Keratinocyte (primary cell): ENCODE measurements at regions not wholly inside any gene's neighbourhood (a gene's known extent, or its start where the extent isn't known, plus 50 kb on each side); places are given as distances from the start of the nearest gene placed in this dataset.

Experiments
- DNase-seq: peaks from one replicate; pipeline ENCODE4 v3.0.0-alpha.2; 2011; ENCODE audit warnings: low read depth, missing footprints, low spot score
- FAIRE-seq: peaks from 2 replicates; lab custom pipeline; 2011; peaks lifted over from hg19 to GRCh38; lab: Jason Lieb, UNC
- H2AFZ ChIP-seq: 2 replicates; pipeline ENCODE4 v1.6.0; 2012; ENCODE audit warnings: low read length, control low read depth, inconsistent platforms; ENCODE audit not compliant: control insufficient read depth
- H3K27ac ChIP-seq: 2 replicates; pipeline ENCODE4 v1.5.1; 2011; ENCODE audit warnings: low read length; ENCODE audit not compliant: control insufficient read depth, insufficient read depth
- H3K27me3 ChIP-seq: 3 replicates; pipeline ENCODE4 v1.6.0; 2011; ENCODE audit warnings: low read length; ENCODE audit not compliant: control insufficient read depth, insufficient read depth; ENCODE audit errors: extremely low read depth
- H3K36me3 ChIP-seq, 2 experiments: 2 replicates in 1 of 2; 3 replicates in 1 of 2; pipeline ENCODE4 v1.5.1; 2011; ENCODE audit warnings: low read length in 2 of 2, mild to moderate bottlenecking in 1 of 2; ENCODE audit not compliant: control insufficient read depth in 2 of 2, insufficient read depth in 2 of 2; ENCODE audit errors: extremely low read depth in 1 of 2
- H3K4me1 ChIP-seq: 3 replicates; pipeline ENCODE4 v1.5.1; 2011; ENCODE audit warnings: low read length; ENCODE audit not compliant: control insufficient read depth, insufficient read depth; ENCODE audit errors: extremely low read depth
- H3K4me2 ChIP-seq: 3 replicates; pipeline ENCODE4 v1.6.0; 2011; ENCODE audit warnings: low read depth, low read length; ENCODE audit not compliant: control insufficient read depth, insufficient read depth; ENCODE audit errors: extremely low read depth
- H3K4me3 ChIP-seq, 3 experiments: fragments of 200-600 bp in 1 of 3; sonication (generic) in 1 of 3; 2 replicates in 2 of 3; 3 replicates in 1 of 3; pipeline ENCODE4 v1.5.1; 2011 to 2016; ENCODE audit warnings: low read length in 3 of 3, mild to moderate bottlenecking in 3 of 3, control low read depth in 2 of 3, inconsistent platforms in 1 of 3, low read depth in 1 of 3, mixed read lengths in 1 of 3, mixed run types in 1 of 3, moderate library complexity in 1 of 3; ENCODE audit not compliant: control insufficient read depth in 2 of 3, insufficient read depth in 2 of 3; ENCODE audit errors: extremely low read depth in 1 of 3
- H3K79me2 ChIP-seq: 2 replicates; pipeline ENCODE4 v1.6.0; 2012; ENCODE audit warnings: low read length; ENCODE audit not compliant: control insufficient read depth, insufficient read depth
- H3K9ac ChIP-seq: 3 replicates; pipeline ENCODE4 v1.6.0; 2011; ENCODE audit warnings: low read length; ENCODE audit not compliant: control insufficient read depth, insufficient read depth; ENCODE audit errors: extremely low read depth
- H3K9me1 ChIP-seq: 3 replicates; pipeline ENCODE4 v1.6.0; 2011; ENCODE audit warnings: low read length; ENCODE audit not compliant: control insufficient read depth, insufficient read depth; ENCODE audit errors: extremely low read depth
- H3K9me3 ChIP-seq: 2 replicates; pipeline ENCODE4 v1.5.1; 2012; ENCODE audit warnings: low read depth, low read length; ENCODE audit not compliant: control insufficient read depth
- H4K20me1 ChIP-seq: 3 replicates; pipeline ENCODE4 v1.6.0; 2011; ENCODE audit warnings: low read length; ENCODE audit not compliant: control insufficient read depth, insufficient read depth; ENCODE audit errors: extremely low read depth
- EZH2 ChIP-seq: IDR thresholded peaks from one replicate; pipeline ENCODE4 v1.6.1; 2012; ENCODE audit warnings: inconsistent platforms, mild to moderate bottlenecking, low read length, moderate library complexity
- dilution Hi-C: fragments of 300-500 bp; cut with MboI; formaldehyde crosslinking; loops from one replicate; pipeline ENCODE4 v1.7.0; 2020; ENCODE audit warnings: low sequenced_read_pairs; ENCODE audit not compliant: extremely low pct_ligation_motif_present
- TF ChIP-seq, protein P1 (sequence below), 3 experiments: IDR thresholded peaks in 1 of 3; conservative IDR thresholded peaks in 1 of 3; optimal IDR thresholded peaks in 1 of 3; 2 replicates in 2 of 3; 3 replicates in 1 of 3; pipeline versions ENCODE3 to v1.5.1; 2011; ENCODE audit warnings: low read length in 3 of 3, mild to moderate bottlenecking in 3 of 3, moderate library complexity in 2 of 3, control low read depth in 1 of 3, inconsistent platforms in 1 of 3; ENCODE audit not compliant: insufficient read depth in 2 of 3; ENCODE audit errors: extremely low read depth in 1 of 3

DNA sequence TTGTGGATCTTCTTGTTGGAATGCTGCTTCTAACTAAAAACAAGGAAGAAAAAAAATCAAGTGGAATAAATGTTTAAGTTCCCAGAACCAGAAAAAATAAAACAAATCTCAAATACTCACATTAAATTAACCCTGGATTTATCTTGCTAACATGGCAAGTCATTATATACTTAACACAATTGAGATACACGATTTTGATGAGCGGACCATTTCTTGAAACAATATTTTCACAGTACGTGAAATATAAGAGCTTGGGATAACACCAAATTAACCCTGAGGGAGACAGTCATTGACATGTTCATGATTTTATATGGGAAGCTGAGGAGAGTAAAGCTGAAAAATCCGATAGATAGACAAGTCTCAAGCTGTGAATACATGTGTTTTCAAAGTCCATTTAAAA lies 128.6 kb downstream of the PTCSC3 start:
- no peak for DNase-seq
- H3K4me2 ChIP-seq, result no peak overlapping the region
- no peaks in the 10 kb centered on the region for H4K20me1 ChIP-seq
- H3K9me1 ChIP-seq, result no peaks in the 10 kb centered on the region
- dilution Hi-C loops, result no loop called here
- FAIRE-seq, result no peak
- H2AFZ ChIP-seq, result no peak overlapping the region
- H3K27ac ChIP-seq, result no peak overlapping the region
- H3K9ac ChIP-seq, result no peak overlapping the region
- no peaks in the 10 kb centered on the region for H3K4me1 ChIP-seq
- H3K79me2 ChIP-seq, result no peaks in the 10 kb centered on the region
- no peak for TF ChIP-seq EZH2
- TF ChIP-seq, protein P1, sequence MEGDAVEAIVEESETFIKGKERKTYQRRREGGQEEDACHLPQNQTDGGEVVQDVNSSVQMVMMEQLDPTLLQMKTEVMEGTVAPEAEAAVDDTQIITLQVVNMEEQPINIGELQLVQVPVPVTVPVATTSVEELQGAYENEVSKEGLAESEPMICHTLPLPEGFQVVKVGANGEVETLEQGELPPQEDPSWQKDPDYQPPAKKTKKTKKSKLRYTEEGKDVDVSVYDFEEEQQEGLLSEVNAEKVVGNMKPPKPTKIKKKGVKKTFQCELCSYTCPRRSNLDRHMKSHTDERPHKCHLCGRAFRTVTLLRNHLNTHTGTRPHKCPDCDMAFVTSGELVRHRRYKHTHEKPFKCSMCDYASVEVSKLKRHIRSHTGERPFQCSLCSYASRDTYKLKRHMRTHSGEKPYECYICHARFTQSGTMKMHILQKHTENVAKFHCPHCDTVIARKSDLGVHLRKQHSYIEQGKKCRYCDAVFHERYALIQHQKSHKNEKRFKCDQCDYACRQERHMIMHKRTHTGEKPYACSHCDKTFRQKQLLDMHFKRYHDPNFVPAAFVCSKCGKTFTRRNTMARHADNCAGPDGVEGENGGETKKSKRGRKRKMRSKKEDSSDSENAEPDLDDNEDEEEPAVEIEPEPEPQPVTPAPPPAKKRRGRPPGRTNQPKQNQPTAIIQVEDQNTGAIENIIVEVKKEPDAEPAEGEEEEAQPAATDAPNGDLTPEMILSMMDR (optimal IDR thresholded peaks at IDR 0.05 in 1 of 3, IDR thresholded peaks at IDR 0.05 in 1 of 3, conservative IDR thresholded peaks at IDR 0.05 in 1 of 3; ENCODE audit: extremely low read depth in 1 of 3, insufficient read depth in 2 of 3, low read length in 3 of 3), result no peak
- no peaks in the 10 kb centered on the region for H3K27me3 ChIP-seq
- H3K4me3 ChIP-seq, result no peak overlapping the region
- no peaks in the 10 kb centered on the region for H3K9me3 ChIP-seq
- H3K36me3 ChIP-seq, result no peaks in the 10 kb centered on the region

DNA sequence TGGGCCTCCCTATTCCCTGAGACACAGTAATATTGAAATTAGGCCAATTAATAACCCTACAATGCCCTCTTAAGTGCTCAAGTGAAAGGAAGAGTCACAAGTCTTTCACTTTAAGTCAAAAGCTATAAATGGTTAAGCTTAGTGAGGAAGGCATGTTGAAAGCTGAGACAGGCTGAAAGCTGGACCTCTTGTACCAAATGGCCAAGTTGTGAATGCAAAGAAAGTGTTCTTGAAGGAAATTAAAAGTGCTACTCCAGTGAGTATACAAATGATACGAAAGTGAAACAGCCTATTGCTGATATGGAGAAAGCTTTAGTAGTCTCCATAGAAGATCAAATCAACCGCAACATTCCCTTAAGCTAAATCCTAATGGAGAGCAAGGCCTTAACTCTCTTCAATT lies 140.8 kb downstream of the PTCSC3 start:
- no peak for TF ChIP-seq EZH2
- TF ChIP-seq, protein P1 (optimal IDR thresholded peaks at IDR 0.05 in 1 of 3, IDR thresholded peaks at IDR 0.05 in 1 of 3, conservative IDR thresholded peaks at IDR 0.05 in 1 of 3; ENCODE audit: extremely low read depth in 1 of 3, insufficient read depth in 2 of 3, low read length in 3 of 3), result no peak
- dilution Hi-C loops, result no loop called here
- Histone ChIP-seq H4K20me1 (no peaks in the 10 kb centered on the region), H3K9me3 (no peaks in the 10 kb centered on the region), H2AFZ (no peak overlapping the region), H3K9ac (no peak overlapping the region), H3K27me3 (no peaks in the 10 kb centered on the region), H3K9me1 (no peaks in the 10 kb centered on the region), H3K79me2 (no peaks in the 10 kb centered on the region), H3K4me3 (no peak overlapping the region), H3K27ac (no peak overlapping the region), H3K4me2 (no peak overlapping the region), H3K36me3 (no peaks in the 10 kb centered on the region), H3K4me1 (no peaks in the 10 kb centered on the region)
- FAIRE-seq (no peak), DNase-seq (no peak)
